ENCODE measurements at regions not wholly inside any gene's neighbourhood (a gene's known extent, or its start where the extent isn't known, plus 50 kb on each side); places are given as distances from the start of the nearest gene placed in this dataset.

GRCh38 chr5:99686538-99686937 is 757.7 kb upstream of the CHD1 start:
- H4K20me1 ChIP-seq (ENCODE audit: insufficient read depth), result no peaks in the 10 kb centered on the region
- POLR2A ChIA-PET, result no interaction called here

More at GRCh38 chr5:99686538-99686937, 757.7 kb upstream of the CHD1 start:
- Histone ChIP-seq H3K27ac (ENCODE audit: low read depth, low read length) (no peak overlapping the region), H3K4me1 (ENCODE audit: control insufficient read depth in 1 of 2, insufficient read depth in 2 of 2, low read length in 2 of 2) (no peaks in the 10 kb centered on the region), H2AFZ (ENCODE audit: low read depth, low read length, poor library complexity, severe bottlenecking) (no peak overlapping the region), H3K9me2 (ENCODE audit: insufficient read depth) (no peaks in the 10 kb centered on the region), H3K36me3 (ENCODE audit: control insufficient read depth in 1 of 2, insufficient read depth in 2 of 2, low read length in 2 of 2) (no peaks in the 10 kb centered on the region), H3K9ac (ENCODE audit: low read length) (no peak overlapping the region), H3K4me3 (replicated peaks in 1 of 2; ENCODE audit: low read depth in 1 of 2, low read length in 2 of 2) (no peak overlapping the region), H3K9me3 (ENCODE audit: control insufficient read depth in 1 of 2, insufficient read depth in 1 of 2, low read depth in 1 of 2, low read length in 2 of 2) (no peaks in the 10 kb centered on the region), H3K79me2 (ENCODE audit: insufficient read depth, low read length) (no peaks in the 10 kb centered on the region), H3K27me3 (ENCODE audit: insufficient read depth, low read length) (no peaks in the 10 kb centered on the region), H3K4me2 (ENCODE audit: low read length) (no peak overlapping the region)
- ATAC-seq (no peak), DNase-seq (ENCODE audit: low read depth, low spot score) (no peak)
- intact Hi-C loops (cut with micrococcal nuclease), result no loop called here
- TF ChIP-seq EGR1 (IDR thresholded peaks at IDR 0.05; ENCODE audit: low read depth) (no peak), YY1 (IDR thresholded peaks at IDR 0.05; ENCODE audit: extremely low read depth, insufficient replicate concordance, low read depth, low read length) (no peak), CBX3 (IDR thresholded peaks at IDR 0.05; ENCODE audit: low read depth) (no peak), POLR2A (IDR thresholded peaks at IDR 0.05; ENCODE audit: borderline replicate concordance, extremely low read depth, insufficient read depth, insufficient read length) (no peak), SRF (IDR thresholded peaks at IDR 0.05; ENCODE audit: low read depth) (no peak), ATF3 (IDR thresholded peaks at IDR 0.05) (no peak), FOSL1 (IDR thresholded peaks at IDR 0.05; ENCODE audit: low read depth) (no peak), EZH2 (IDR thresholded peaks at IDR 0.05) (no peak), CEBPB (IDR thresholded peaks at IDR 0.05; ENCODE audit: low read depth) (no peak), ELF1 (IDR thresholded peaks at IDR 0.05; ENCODE audit: borderline replicate concordance, low read depth) (no peak), SP1 (IDR thresholded peaks at IDR 0.05; ENCODE audit: low read depth) (no peak), POLR2AphosphoS5 (IDR thresholded peaks at IDR 0.05; ENCODE audit: low read depth, low read length) (no peak), ZBTB33 (IDR thresholded peaks at IDR 0.05; ENCODE audit: extremely low read depth, insufficient replicate concordance, low read length) (no peak), SIN3A (IDR thresholded peaks at IDR 0.05; ENCODE audit: low read depth) (no peak), MAX (IDR thresholded peaks at IDR 0.05) (no peak), CTCF (IDR thresholded peaks at IDR 0.05 in 2 of 3, conservative IDR thresholded peaks at IDR 0.05 in 1 of 3; ENCODE audit: borderline replicate concordance in 1 of 3, insufficient read depth in 1 of 3, low read depth in 2 of 3, low read length in 2 of 3) (no peak), ZNF274 (IDR thresholded peaks at IDR 0.05; ENCODE audit: low read depth, low read length) (no peak), EZH2phosphoT487 (IDR thresholded peaks at IDR 0.05; ENCODE audit: borderline replicate concordance) (no peak), TCF7L2 (IDR thresholded peaks at IDR 0.05; ENCODE audit: borderline replicate concordance, extremely low read depth, insufficient read depth, insufficient read length) (no peak)
- ChIA-PET RAD21 (ENCODE audit: low non-redundant PET in 1 of 2, low total read pairs in 2 of 2, uncharacterized antibody in 2 of 2, unreplicated experiment in 2 of 2) (no interaction called here), CTCF (no interaction called here)
- BruUV-seq (replicated peaks), result no TSS peak
